Smooth muscle cell (in vitro differentiated cells): ENCODE measurements at regions not wholly inside any gene's neighbourhood (a gene's known extent, or its start where the extent isn't known, plus 50 kb on each side); places are given as distances from the start of the nearest gene placed in this dataset.
"Not testable (repeated sequence)": the region's sequence is repeated elsewhere in the genome, so short reads cannot be mapped to it uniquely, and the experiment has no call there.

Source experiments
- DNase-seq: peaks from one replicate; lab custom pipeline; 2025; ENCODE audit not compliant: unreplicated experiment; lab: John Stamatoyannopoulos, UW
- H2AFZ ChIP-seq: fragments of 200-600 bp; sonication (generic); 2 replicates; pipeline ENCODE4 v1.6.0; 2016; ENCODE audit warnings: antibody characterized with exemption, low read depth, mild to moderate bottlenecking
- H3F3A ChIP-seq: fragments of 200-600 bp; sonication (generic); 2 replicates; pipeline ENCODE4 v1.6.0; 2017; ENCODE audit warnings: antibody characterized with exemption, low read depth
- H3K27ac ChIP-seq: fragments of 200-600 bp; sonication (generic); 2 replicates; pipeline ENCODE4 v1.5.1; 2016; ENCODE audit warnings: low read depth, mild to moderate bottlenecking
- H3K27me3 ChIP-seq: fragments of 200-600 bp; sonication (generic); 2 replicates; pipeline ENCODE4 v1.6.1; 2016; ENCODE audit warnings: low read depth, mild to moderate bottlenecking
- H3K36me3 ChIP-seq: fragments of 200-600 bp; sonication (generic); 2 replicates; pipeline ENCODE4 v1.5.1; 2016; ENCODE audit warnings: low read depth
- H3K4me1 ChIP-seq: fragments of 200-600 bp; sonication (generic); 2 replicates; pipeline ENCODE4 v1.5.1; 2016; ENCODE audit warnings: low read depth
- H3K4me2 ChIP-seq: fragments of 200-600 bp; sonication (generic); 2 replicates; pipeline ENCODE4 v1.6.0; 2016; ENCODE audit warnings: mild to moderate bottlenecking
- H3K4me3 ChIP-seq: fragments of 200-600 bp; sonication (generic); 2 replicates; pipeline ENCODE4 v1.5.1; 2016; ENCODE audit warnings: mild to moderate bottlenecking
- H3K79me2 ChIP-seq: fragments of 200-600 bp; sonication (generic); 2 replicates; pipeline ENCODE4 v1.6.0; 2016; ENCODE audit warnings: low read depth, mild to moderate bottlenecking
- H3K9ac ChIP-seq: fragments of 200-600 bp; sonication (generic); 2 replicates; pipeline ENCODE4 v1.6.0; 2016; ENCODE audit warnings: low read depth
- H3K9me3 ChIP-seq: fragments of 200-600 bp; sonication (generic); replicated peaks from 2 replicates; pipeline ENCODE4 v1.5.1; 2016; ENCODE audit warnings: low read depth
- H4K20me1 ChIP-seq: fragments of 200-600 bp; sonication (generic); 2 replicates; pipeline ENCODE4 v1.6.0; 2016; ENCODE audit warnings: low read depth
- WGBS: methylation state at CpG from one replicate; pipeline ENCODE4 v1.1.7; 2016; ENCODE audit warnings: low lambda C conversion rate; 5-methylcytosine and 5-hydroxymethylcytosine counted together
- TF ChIP-seq, protein P1 (sequence below): fragments of 200-600 bp; sonication (generic); IDR thresholded peaks from 2 replicates; pipeline ENCODE4 v1.5.1; 2017; ENCODE audit warnings: borderline replicate concordance, mild to moderate bottlenecking, antibody characterized with exemption; ENCODE audit not compliant: insufficient read depth, poor library complexity, severe bottlenecking

- no peaks in the 10 kb centered on the region for H3K36me3 ChIP-seq
- no peak for DNase-seq
- no peak overlapping the region for H3K4me2 ChIP-seq
- no peak overlapping the region for H3K27ac ChIP-seq
- TF ChIP-seq, protein P1, sequence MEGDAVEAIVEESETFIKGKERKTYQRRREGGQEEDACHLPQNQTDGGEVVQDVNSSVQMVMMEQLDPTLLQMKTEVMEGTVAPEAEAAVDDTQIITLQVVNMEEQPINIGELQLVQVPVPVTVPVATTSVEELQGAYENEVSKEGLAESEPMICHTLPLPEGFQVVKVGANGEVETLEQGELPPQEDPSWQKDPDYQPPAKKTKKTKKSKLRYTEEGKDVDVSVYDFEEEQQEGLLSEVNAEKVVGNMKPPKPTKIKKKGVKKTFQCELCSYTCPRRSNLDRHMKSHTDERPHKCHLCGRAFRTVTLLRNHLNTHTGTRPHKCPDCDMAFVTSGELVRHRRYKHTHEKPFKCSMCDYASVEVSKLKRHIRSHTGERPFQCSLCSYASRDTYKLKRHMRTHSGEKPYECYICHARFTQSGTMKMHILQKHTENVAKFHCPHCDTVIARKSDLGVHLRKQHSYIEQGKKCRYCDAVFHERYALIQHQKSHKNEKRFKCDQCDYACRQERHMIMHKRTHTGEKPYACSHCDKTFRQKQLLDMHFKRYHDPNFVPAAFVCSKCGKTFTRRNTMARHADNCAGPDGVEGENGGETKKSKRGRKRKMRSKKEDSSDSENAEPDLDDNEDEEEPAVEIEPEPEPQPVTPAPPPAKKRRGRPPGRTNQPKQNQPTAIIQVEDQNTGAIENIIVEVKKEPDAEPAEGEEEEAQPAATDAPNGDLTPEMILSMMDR = no peak
- H3K4me1 ChIP-seq = no peaks in the 10 kb centered on the region
- H3K9ac ChIP-seq = no peak overlapping the region
- H3K4me3 ChIP-seq = no peak overlapping the region
- H4K20me1 ChIP-seq = no peaks in the 10 kb centered on the region
- no peak overlapping the region for H2AFZ ChIP-seq
- H3K79me2 ChIP-seq = no peaks in the 10 kb centered on the region
- H3F3A ChIP-seq = no peaks in the 10 kb centered on the region
- no peaks in the 10 kb centered on the region for H3K27me3 ChIP-seq
- WGBS = 94% methylated on average over 2 of the region's 2 CpGs
- no peaks in the 10 kb centered on the region for H3K9me3 ChIP-seq
Measured at GRCh38 chr7:133165001-133165400, 83.1 kb upstream of the CHCHD3 start.

- no peaks in the 10 kb centered on the region for H3K79me2 ChIP-seq
- 78% methylated on average over 4 of the region's 4 CpGs for WGBS
- TF ChIP-seq, protein P1 = no peak
- no peaks in the 10 kb centered on the region for H3K9me3 ChIP-seq
- H3K36me3 ChIP-seq = no peaks in the 10 kb centered on the region
- no peaks in the 10 kb centered on the region for H3K27me3 ChIP-seq
- H4K20me1 ChIP-seq = no peaks in the 10 kb centered on the region
- no peak overlapping the region for H3K4me2 ChIP-seq
- no peak overlapping the region for H3K9ac ChIP-seq
- no peaks in the 10 kb centered on the region for H3K4me1 ChIP-seq
- no peak for DNase-seq
- H3K4me3 ChIP-seq = no peak overlapping the region
- H3F3A ChIP-seq = no peaks in the 10 kb centered on the region
- H3K27ac ChIP-seq = no peak overlapping the region
- H2AFZ ChIP-seq = no peak overlapping the region
Measured at GRCh38 chr7:133165529-133165928, 83.6 kb upstream of the CHCHD3 start.

DNA sequence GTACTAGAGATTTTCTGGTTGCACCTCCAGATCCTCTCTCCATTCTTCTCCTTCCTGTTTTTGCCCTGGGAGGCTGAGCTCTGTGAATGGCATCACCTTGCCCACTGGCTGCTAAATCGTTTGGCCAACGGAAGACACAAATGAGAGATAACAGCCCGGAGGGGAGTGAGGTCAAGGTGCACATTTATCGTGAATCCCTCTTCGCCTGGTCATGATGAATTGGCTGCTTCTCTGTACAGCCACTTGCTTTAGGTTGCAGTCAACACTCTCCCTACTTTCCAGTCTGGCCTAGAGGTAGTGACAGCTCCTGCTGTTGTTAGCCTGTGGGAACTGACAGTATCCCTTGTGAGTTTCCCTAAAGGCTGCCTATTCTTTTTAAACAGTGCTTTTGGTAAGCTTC, 85.4 kb upstream of the CHCHD3 start:
- Histone ChIP-seq H3K27me3 (no peaks in the 10 kb centered on the region), H3K79me2 (no peaks in the 10 kb centered on the region), H3F3A (no peaks in the 10 kb centered on the region), H2AFZ (no peak overlapping the region), H4K20me1 (no peaks in the 10 kb centered on the region), H3K4me3 (no peak overlapping the region), H3K9me3 (no peaks in the 10 kb centered on the region), H3K4me2 (no peak overlapping the region), H3K4me1 (no peaks in the 10 kb centered on the region), H3K9ac (no peak overlapping the region), H3K27ac (no peak overlapping the region), H3K36me3 (no peaks in the 10 kb centered on the region)
- TF ChIP-seq, protein P1 = no peak
- 89% methylated on average over 5 of the region's 5 CpGs for WGBS
- no peak for DNase-seq

DNA sequence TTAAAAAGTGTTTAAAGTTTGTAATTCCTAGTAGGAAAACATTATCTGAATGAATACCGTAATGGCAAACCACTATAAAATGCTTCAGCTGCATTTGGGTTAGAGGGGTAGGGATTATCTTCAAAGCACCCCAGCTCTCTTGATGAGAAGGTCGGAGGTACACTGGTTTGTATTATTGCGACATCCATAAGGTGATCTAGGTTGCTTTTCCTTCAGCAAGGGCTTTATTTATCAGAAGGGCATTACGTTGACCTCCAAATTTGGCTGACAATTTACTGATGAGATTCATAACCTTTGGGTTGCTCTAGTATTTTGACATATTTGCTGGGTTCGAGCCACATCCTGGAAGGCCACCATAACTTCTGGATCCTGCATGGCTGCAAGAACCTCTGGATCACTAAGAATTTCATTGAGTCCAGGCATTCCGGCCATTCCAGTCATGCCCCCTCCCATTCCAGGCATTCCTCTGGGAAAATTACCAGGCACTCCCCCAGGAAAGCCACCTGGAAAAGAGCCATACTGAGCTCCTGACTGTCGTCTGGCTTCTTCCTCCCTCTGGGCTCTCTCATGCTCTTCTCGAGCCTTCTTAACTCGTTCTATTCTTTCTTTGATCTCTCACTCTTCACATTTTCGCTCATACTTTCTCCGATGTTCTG, 83.6 kb upstream of the EXOC4 start:
- not testable (repeated sequence) for H3F3A ChIP-seq, H3K4me3 ChIP-seq, H3K27me3 ChIP-seq, H3K79me2 ChIP-seq, H3K4me1 ChIP-seq, H4K20me1 ChIP-seq, DNase-seq, H3K4me2 ChIP-seq, H2AFZ ChIP-seq, H3K27ac ChIP-seq, H3K9ac ChIP-seq, H3K9me3 ChIP-seq, H3K36me3 ChIP-seq
- 73% methylated on average over 11 of the region's 11 CpGs for WGBS

DNA sequence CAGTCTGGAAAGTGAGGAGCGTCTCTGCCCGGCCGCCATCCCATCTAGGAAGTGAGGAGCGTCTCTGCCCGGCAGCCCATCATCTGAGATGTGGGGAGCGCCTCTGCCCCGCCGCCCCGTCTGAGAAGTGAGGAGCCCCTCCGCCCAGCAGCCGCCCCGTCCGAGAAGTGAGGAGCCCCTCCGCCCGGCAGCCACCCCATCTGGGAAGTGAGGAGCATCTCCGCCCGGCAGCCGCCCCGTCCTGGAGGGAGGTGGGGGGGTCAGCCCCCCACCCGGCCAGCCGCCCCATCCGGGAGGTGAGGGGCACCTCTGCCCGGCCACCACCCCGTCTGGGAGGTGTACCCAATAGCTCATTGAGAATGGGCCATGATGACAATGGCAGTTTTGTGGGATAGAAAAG, 75.4 kb upstream of the EXOC4 start:
- WGBS = 94% methylated on average over 10 of the region's 24 CpGs
- H3K4me2 ChIP-seq, H3K36me3 ChIP-seq, H3K27ac ChIP-seq, H3F3A ChIP-seq, H3K4me1 ChIP-seq, H3K79me2 ChIP-seq, H4K20me1 ChIP-seq, DNase-seq, H3K9me3 ChIP-seq, H3K27me3 ChIP-seq, H2AFZ ChIP-seq, H3K4me3 ChIP-seq, H3K9ac ChIP-seq: not testable (repeated sequence)
